ENCODE measurements at regions not wholly inside any gene's neighbourhood (a gene's known extent, or its start where the extent isn't known, plus 50 kb on each side); places are given as distances from the start of the nearest gene placed in this dataset.

GRCh38 chr13:107209824-107210722, 642.1 kb upstream of the ARGLU1 start:
- no peaks in the 10 kb centered on the region for H3K27me3 ChIP-seq (ENCODE audit: low read length)
- TF ChIP-seq EZH2phosphoT487 (IDR thresholded peaks at IDR 0.05; ENCODE audit: borderline replicate concordance, low read length) = no peak
- TF ChIP-seq EZH2 (IDR thresholded peaks at IDR 0.05; ENCODE audit: low read length, unreplicated experiment) = no peak
- no peak for TF ChIP-seq CTCF (conservative IDR thresholded peaks at IDR 0.05; ENCODE audit: low read depth, low read length)
- no peaks in the 10 kb centered on the region for H4K20me1 ChIP-seq (ENCODE audit: low read length)
- DNase-seq (peak; percentile 29), ATAC-seq (peak; percentile 39)
- peaks cover 13% of the 10 kb centered on the region; the same call in 1 of the 2 replicates for H3K4me1 ChIP-seq (ENCODE audit: insufficient read depth, low read length)
- H3K36me3 ChIP-seq (ENCODE audit: low read depth, low read length) = no peaks in the 10 kb centered on the region
- no peaks in the 10 kb centered on the region for H3K9me3 ChIP-seq (ENCODE audit: low read length)
- no peak overlapping the region for H3K9ac ChIP-seq (ENCODE audit: low read length)
- intact Hi-C loops (cut with micrococcal nuclease) = loop anchor here (2.0 to 10.0 kb wide), 5 partner anchors 91 to 945 kb away; no protein-coding TSS in a partner anchor
- H3F3A ChIP-seq (ENCODE audit: low read length, unreplicated experiment) = no peaks in the 10 kb centered on the region
- peak overlapping the region; percentile 40; the same call in 1 of the 2 replicates for H2AFZ ChIP-seq (ENCODE audit: low read length)
- no peaks in the 10 kb centered on the region for H3K9me2 ChIP-seq (replicated peaks; ENCODE audit: low read length)
- H3K79me2 ChIP-seq (ENCODE audit: low read length) = no peaks in the 10 kb centered on the region
- ChIA-PET POLR2A (ENCODE audit: unreplicated experiment) (no interaction called here), CTCF (no interaction called here)
- peak overlapping the region; percentile 46; the same call in 1 of the 2 replicates for H3K4me3 ChIP-seq (ENCODE audit: low read length)
- no TSS peak for BruUV-seq (replicated peaks)
- H3K4me2 ChIP-seq (ENCODE audit: low read length) = peak overlapping the region; percentile 66
- no peak overlapping the region for H3K27ac ChIP-seq (ENCODE audit: low read length)

GRCh38 chr13:107208889-107209288, 641.0 kb upstream of the ARGLU1 start:
- Histone ChIP-seq H3K9me3 (ENCODE audit: low read length) (no peaks in the 10 kb centered on the region), H3K27ac (ENCODE audit: low read length) (no peak overlapping the region), H3K79me2 (ENCODE audit: low read length) (no peaks in the 10 kb centered on the region), H2AFZ (ENCODE audit: low read length) (no peak overlapping the region), H3K9me2 (replicated peaks; ENCODE audit: low read length) (no peaks in the 10 kb centered on the region), H3K36me3 (ENCODE audit: low read depth, low read length) (no peaks in the 10 kb centered on the region), H3K27me3 (ENCODE audit: low read length) (no peaks in the 10 kb centered on the region), H3K4me2 (ENCODE audit: low read length) (no peak overlapping the region), H3F3A (ENCODE audit: low read length, unreplicated experiment) (no peaks in the 10 kb centered on the region), H3K4me1 (ENCODE audit: insufficient read depth, low read length) (peaks cover 13% of the 10 kb centered on the region; the same call in 1 of the 2 replicates), H3K9ac (ENCODE audit: low read length) (no peak overlapping the region), H3K4me3 (ENCODE audit: low read length) (no peak overlapping the region), H4K20me1 (ENCODE audit: low read length) (no peaks in the 10 kb centered on the region)
- CTCF ChIA-PET = no interaction called here
- ATAC-seq (no peak), DNase-seq (no peak)
- intact Hi-C loops (cut with micrococcal nuclease) = loop anchor here (5.0 to 10.0 kb wide), 2 partner anchors 673 to 886 kb away; no protein-coding TSS in a partner anchor
- BruUV-seq (replicated peaks) = no TSS peak
- no peak for TF ChIP-seq EZH2phosphoT487 (IDR thresholded peaks at IDR 0.05; ENCODE audit: borderline replicate concordance, low read length)
- TF ChIP-seq EZH2 (IDR thresholded peaks at IDR 0.05; ENCODE audit: low read length, unreplicated experiment) = no peak
- no peak for TF ChIP-seq CTCF (conservative IDR thresholded peaks at IDR 0.05; ENCODE audit: low read depth, low read length)
- POLR2A ChIA-PET (ENCODE audit: unreplicated experiment) = no interaction called here

All from PC-3 (cell line).